CD4-positive, alpha-beta T cell treated with Interleukin-17A for 4 hours (primary cell): ENCODE measurements at regions not wholly inside any gene's neighbourhood (a gene's known extent, or its start where the extent isn't known, plus 50 kb on each side); places are given as distances from the start of the nearest gene placed in this dataset.
"Not testable (repeated sequence)": the region's sequence is repeated elsewhere in the genome, so short reads cannot be mapped to it uniquely, and the experiment has no call there.

ENCODE experiments used
- DNase-seq: peaks from one replicate; pipeline ENCODE4 v3.0.0-alpha.2; 2020; ENCODE audit warnings: mixed read lengths

DNA sequence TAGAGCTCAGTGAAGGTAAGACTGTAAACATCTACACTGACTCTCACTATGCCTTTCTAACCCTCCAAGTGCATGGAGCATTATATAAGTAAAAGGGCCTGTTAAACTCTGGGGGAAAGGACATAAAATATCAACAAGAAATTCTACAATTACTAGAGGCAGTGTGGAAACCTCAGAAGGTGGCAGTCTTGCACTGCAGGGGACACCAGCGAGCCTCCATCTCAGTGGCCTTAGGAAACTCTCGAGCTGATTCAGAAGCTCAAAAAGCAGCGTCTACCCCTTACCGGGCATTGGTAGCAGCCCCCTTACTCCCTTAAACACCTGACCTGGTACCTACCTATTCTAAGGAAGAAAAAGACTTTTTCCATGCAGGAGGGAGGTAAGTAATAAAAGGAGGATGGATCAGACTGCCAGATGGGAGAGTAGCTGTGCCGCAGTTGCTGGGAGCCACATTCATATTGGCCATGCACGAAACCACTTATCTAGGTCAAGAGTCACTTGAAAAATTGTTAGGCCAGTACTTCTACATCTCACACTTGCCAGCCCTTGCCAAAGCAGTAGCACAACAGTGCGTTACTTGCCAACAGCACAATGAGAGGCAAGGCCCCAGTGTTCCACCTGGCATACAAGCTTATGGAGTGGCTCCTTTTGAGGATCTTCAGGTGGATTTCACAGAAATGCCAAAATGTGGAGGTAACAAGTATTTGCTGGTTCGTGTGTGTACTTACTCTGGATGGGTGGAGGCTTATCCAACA lies 258.8 kb upstream of the PRKX start:
- DNase-seq: not testable (repeated sequence)

GRCh38 chrX:3968749-3969148 lies 255.3 kb upstream of the PRKX start:
- DNase-seq: no peak

- DNase-seq: no peak
These were observed 250.5 kb upstream of the PRKX start for GRCh38 chrX:3963980-3964379.

- DNase-seq: no peak
These were observed 249.3 kb upstream of the PRKX start for GRCh38 chrX:3962511-3963311.

GRCh38 chrX:3960952-3961351 lies 247.5 kb upstream of the PRKX start:
- DNase-seq: no peak

DNA sequence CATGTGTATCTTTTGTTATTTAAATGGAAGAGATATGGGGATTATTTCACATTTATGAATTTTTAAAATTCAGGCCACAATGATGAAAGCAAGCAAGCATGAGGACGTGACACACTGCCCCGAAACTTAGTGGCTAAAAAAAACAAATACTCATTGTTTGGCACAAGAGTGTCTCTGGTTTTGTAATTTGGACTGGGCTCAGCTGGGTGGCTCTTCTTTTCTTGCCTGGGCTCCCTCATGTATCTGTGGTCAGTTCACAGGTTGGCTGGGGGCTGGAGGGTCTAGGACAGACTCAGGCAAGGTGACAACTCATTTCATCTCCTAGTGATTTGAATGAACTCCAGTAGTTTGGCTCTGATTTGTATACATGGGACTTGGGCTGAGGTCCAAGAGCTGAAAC lies 238.4 kb upstream of the PRKX start:
- DNase-seq: no peak

DNA sequence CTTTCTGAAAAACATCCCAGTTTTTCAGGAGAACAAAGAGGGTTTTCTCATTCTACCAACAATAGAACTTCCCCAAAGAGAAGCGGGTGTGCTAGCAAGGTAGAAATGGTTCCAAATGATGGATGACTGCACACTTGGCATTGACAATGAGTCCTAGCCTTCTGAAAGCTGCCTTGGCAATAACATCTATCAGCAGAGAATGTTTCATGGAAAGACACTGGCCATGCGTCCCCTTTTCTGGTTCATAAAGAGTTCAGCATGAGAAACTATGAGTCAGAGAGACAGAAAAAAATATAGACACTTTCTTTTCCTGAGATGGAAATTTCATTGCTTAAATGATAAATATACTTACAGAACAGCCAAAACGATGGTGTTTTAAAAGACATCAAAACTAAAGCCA lies 236.9 kb upstream of the PRKX start:
- no peak for DNase-seq

DNA sequence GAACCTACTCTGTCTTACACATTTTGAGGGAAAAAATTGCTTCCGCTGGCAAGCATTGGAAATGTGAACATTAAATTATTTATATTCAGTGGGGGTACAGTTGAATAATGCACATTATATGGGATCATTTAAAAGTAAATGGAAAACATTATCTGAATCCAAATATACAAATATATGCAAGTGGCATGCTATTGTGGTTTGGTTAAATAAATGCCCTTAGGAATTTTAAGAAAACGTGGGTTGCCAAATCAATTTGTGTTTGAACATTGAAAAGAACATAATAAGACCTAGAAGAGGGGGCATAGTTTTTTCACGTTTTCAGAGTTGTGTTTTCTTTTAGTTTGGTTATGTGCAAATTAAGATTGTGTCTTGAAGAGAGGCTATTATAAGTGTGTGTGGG lies 230.5 kb upstream of the PRKX start:
- no peak for DNase-seq

DNA sequence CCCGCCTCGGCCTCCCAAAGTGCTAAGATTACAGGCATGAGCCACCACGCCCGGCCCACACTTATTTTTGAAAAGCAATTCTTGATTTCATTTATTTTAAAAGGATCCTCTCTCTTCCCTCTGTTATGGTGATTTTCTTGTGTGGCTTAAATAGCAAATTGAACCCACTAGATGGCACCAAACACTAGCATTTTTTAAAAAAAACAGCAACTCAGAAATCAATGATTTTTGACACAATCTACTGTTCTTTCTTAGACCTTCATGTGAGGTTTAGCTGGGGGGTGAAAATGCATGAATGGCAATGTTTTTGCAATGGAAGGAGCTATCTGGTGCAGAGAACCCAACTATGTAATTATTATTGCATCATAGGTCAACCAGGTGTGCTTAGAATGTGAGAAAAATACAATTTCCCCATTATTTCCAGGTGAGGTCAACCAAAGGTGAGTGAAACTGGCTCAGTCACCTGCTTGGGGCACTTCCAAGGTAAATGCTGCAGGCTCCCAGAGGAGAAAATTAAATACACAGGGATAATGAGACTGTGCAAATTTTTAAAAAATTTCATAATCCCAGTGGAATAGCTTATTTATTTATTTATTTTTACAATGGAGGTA lies 226.7 kb upstream of the PRKX start:
- no peak for DNase-seq

GRCh38 chrX:3938587-3938986 lies 225.1 kb upstream of the PRKX start:
- no peak for DNase-seq

GRCh38 chrX:3935196-3935595 lies 221.7 kb upstream of the PRKX start:
- DNase-seq: not testable (repeated sequence)

- DNase-seq: not testable (repeated sequence)
These were observed 207.1 kb upstream of the PRKX start for GRCh38 chrX:3920424-3921017.

DNA sequence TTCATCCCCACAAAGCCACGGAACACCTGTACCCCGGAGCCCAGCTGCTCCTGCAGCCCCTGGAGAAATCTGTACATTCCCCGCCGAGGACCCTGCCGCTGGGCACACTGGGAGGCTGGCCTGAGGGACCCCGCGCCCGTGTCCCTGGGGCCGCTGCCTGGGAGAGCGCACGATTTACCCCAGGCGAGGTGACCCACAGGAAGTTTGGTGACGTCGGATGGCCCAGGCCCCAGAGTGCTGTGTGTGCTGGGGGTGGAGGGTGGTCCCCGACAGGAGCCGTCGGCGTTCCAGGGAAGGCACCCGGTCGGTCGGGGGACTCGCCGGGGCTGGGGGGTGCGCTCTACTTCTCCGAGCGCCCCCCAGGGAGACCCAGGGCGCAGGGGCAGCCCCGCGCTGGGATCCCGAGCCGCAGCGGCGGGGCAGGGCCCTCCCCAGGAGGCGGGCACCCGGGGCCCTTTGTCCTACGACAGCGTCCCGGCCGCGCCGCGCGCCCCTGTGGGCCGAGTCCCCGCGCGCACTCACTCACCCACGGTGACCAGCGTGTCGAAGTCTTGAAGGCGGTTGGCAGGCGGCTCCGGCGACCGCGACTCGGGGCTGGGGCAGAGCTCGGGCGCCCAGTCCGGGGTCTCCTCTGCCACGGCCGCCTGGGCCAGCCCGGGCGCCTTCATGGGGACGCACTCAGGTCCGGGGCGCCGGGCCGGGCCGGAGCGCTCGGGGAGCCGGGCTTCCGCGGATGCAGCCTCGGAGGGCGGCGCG lies 206.4 kb upstream of the PRKX start:
- not testable (repeated sequence) for DNase-seq

DNA sequence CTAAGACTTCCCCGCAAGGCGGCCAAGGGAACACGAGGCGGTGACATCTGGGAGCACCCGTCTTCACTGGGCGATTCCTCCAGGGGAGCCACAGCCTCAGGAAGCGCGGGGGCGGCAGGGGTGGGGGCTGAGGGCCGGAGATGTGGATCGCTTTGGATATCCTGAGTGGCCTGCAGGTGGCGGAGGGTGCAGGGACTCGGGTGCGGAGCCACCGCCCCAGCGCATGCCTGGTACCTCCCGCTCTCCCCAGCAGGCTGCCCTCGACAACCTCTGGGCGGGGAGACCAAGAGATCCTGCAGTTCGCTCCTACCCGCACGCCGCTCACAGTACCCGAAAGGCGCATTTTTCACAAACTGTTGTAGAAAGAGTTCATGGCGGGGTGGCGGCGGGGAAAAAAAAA lies 201.4 kb upstream of the PRKX start:
- DNase-seq: not testable (repeated sequence)

DNA sequence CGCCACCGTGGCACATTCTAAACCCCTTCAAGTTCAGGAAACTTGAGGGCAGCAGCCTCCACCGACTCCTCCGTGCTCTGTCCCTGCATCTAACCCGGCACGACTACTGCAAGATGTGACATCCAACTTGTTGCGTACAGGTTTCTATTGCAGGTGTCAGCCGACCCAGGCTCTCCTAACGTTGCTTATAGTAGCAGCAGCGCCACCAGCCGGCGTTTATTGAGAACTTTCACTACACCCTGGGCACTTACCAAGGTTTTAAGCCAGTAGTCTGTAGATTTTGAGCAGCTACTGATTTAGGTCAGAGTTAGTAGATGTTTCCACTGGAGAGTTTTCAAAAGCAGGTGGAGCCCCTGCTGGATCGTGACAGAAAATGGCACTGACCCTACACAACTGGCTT lies 200.6 kb upstream of the PRKX start:
- not testable (repeated sequence) for DNase-seq

GRCh38 chrX:3911012-3911411 lies 197.6 kb upstream of the PRKX start:
- not testable (repeated sequence) for DNase-seq

GRCh38 chrX:3910611-3911010 lies 197.2 kb upstream of the PRKX start:
- DNase-seq: not testable (repeated sequence)

- DNase-seq: not testable (repeated sequence)
These were observed 192.2 kb upstream of the PRKX start for GRCh38 chrX:3905522-3906258.

DNA sequence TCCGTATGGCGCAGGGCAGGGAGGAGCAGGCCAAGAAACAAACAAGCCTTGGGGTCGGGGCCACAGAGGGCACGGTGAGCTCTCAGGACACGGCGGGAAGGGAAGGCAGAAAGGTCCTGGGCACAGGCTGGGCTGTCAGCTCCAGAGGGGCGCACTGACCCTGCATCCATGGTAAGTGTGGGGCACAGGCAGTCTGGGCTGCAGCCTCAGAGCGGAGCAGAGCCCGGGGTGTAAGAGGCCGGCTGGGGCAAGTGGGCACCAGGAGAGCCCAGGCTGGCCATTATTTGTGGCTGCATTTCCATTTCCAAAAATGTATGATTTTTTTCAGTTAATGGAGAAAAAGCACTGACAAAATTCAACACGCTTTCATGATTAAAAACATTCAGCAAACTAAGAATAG lies 188.8 kb upstream of the PRKX start:
- not testable (repeated sequence) for DNase-seq

- DNase-seq: not testable (repeated sequence)
These were observed 183.3 kb upstream of the PRKX start for GRCh38 chrX:3896755-3897154.

DNA sequence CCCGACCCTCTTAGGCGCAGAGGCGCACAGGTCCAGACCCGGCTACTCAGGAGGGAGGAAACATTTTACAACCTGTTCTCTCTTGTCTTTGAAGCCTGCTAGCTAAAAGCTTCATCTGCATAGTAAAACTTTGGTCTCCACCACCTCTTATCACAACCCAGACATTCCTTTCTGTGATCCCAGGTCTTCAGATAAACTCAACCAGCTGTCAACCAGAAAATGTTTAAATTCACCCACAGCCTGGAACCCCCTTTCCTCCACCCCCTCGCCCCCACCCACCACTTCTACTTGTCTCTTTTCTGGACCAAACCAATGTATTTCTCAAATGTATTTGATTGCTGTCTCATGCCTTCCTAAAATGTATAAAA lies 169.1 kb upstream of the PRKX start:
- DNase-seq: not testable (repeated sequence)
